ENCODE measurements at regions not wholly inside any gene's neighbourhood (a gene's known extent, or its start where the extent isn't known, plus 50 kb on each side); places are given as distances from the start of the nearest gene placed in this dataset.

GRCh38 chr4:64174247-64174882, 234.9 kb downstream of the TECRL start:
- intact Hi-C loops (cut with DNase I): no loop called here
- no peak for DNase-seq (ENCODE audit: extremely low spot score in 2 of 2)
- no peaks in the 10 kb centered on the region for H3K27me3 ChIP-seq
- H3K4me3 ChIP-seq: no peak overlapping the region
- H3K36me3 ChIP-seq: no peaks in the 10 kb centered on the region
- H3K4me1 ChIP-seq: no peaks in the 10 kb centered on the region
- H3K27ac ChIP-seq: no peak overlapping the region
- no peaks in the 10 kb centered on the region for H3K9me3 ChIP-seq
- TF ChIP-seq POLR2AphosphoS5 (IDR thresholded peaks at IDR 0.05; ENCODE audit: insufficient read depth in 1 of 2, low read depth in 1 of 2): no peak
- TF ChIP-seq CTCF (IDR thresholded peaks at IDR 0.05): no peak
- TF ChIP-seq POLR2A (IDR thresholded peaks at IDR 0.05): no peak

GRCh38 chr4:64166365-64166764, 242.9 kb downstream of the TECRL start:
- TF ChIP-seq POLR2AphosphoS5 (IDR thresholded peaks at IDR 0.05; ENCODE audit: insufficient read depth in 1 of 2, low read depth in 1 of 2): no peak
- no peak for TF ChIP-seq POLR2A (IDR thresholded peaks at IDR 0.05)
- no peak for TF ChIP-seq CTCF (IDR thresholded peaks at IDR 0.05)
- Histone ChIP-seq H3K4me1 (no peaks in the 10 kb centered on the region), H3K27me3 (no peaks in the 10 kb centered on the region), H3K9me3 (no peaks in the 10 kb centered on the region), H3K27ac (no peak overlapping the region), H3K4me3 (no peak overlapping the region), H3K36me3 (no peaks in the 10 kb centered on the region)
- intact Hi-C loops (cut with DNase I): no loop called here
- no peak for DNase-seq (ENCODE audit: extremely low spot score in 2 of 2)

- DNase-seq (ENCODE audit: extremely low spot score in 2 of 2): no peak
- intact Hi-C loops (cut with DNase I): loop anchor here (5.0 kb wide), 1 partner anchor 429 kb away; no protein-coding TSS in a partner anchor
Observed at GRCh38 chr4:64158648-64159326, 250.5 kb downstream of the TECRL start.

GRCh38 chr4:64157397-64157796, 251.9 kb downstream of the TECRL start:
- Histone ChIP-seq H3K27me3 (no peaks in the 10 kb centered on the region), H3K36me3 (no peaks in the 10 kb centered on the region), H3K4me1 (no peaks in the 10 kb centered on the region), H3K27ac (no peak overlapping the region), H3K4me3 (no peak overlapping the region), H3K9me3 (no peaks in the 10 kb centered on the region)
- no peak for DNase-seq (ENCODE audit: extremely low spot score in 2 of 2)
- intact Hi-C loops (cut with DNase I): loop anchor here (5.0 kb wide), 1 partner anchor 430 kb away; no protein-coding TSS in a partner anchor
- TF ChIP-seq POLR2AphosphoS5 (IDR thresholded peaks at IDR 0.05; ENCODE audit: insufficient read depth in 1 of 2, low read depth in 1 of 2) (no peak), CTCF (IDR thresholded peaks at IDR 0.05) (no peak), POLR2A (IDR thresholded peaks at IDR 0.05) (no peak)

More at GRCh38 chr4:64158648-64159326, 250.5 kb downstream of the TECRL start:
- Histone ChIP-seq H3K4me1 (no peaks in the 10 kb centered on the region), H3K4me3 (no peak overlapping the region), H3K27ac (no peak overlapping the region), H3K27me3 (no peaks in the 10 kb centered on the region), H3K9me3 (no peaks in the 10 kb centered on the region), H3K36me3 (no peaks in the 10 kb centered on the region)
- TF ChIP-seq POLR2AphosphoS5 (IDR thresholded peaks at IDR 0.05; ENCODE audit: insufficient read depth in 1 of 2, low read depth in 1 of 2) (no peak), CTCF (IDR thresholded peaks at IDR 0.05) (peak in 1 of 3 experiments; percentile 20), POLR2A (IDR thresholded peaks at IDR 0.05) (no peak)

GRCh38 chr4:64156253-64156652, 253.0 kb downstream of the TECRL start:
- Histone ChIP-seq H3K27me3 (no peaks in the 10 kb centered on the region), H3K27ac (no peak overlapping the region), H3K36me3 (no peaks in the 10 kb centered on the region), H3K9me3 (no peaks in the 10 kb centered on the region), H3K4me3 (no peak overlapping the region), H3K4me1 (no peaks in the 10 kb centered on the region)
- no peak for DNase-seq (ENCODE audit: extremely low spot score in 2 of 2)
- TF ChIP-seq POLR2A (IDR thresholded peaks at IDR 0.05) (no peak), CTCF (IDR thresholded peaks at IDR 0.05) (no peak)
- intact Hi-C loops (cut with DNase I): loop anchor here (5.0 kb wide), 1 partner anchor 431 kb away; no protein-coding TSS in a partner anchor
